ENCODE measurements at regions not wholly inside any gene's neighbourhood (a gene's known extent, or its start where the extent isn't known, plus 50 kb on each side); places are given as distances from the start of the nearest gene placed in this dataset.

DNA sequence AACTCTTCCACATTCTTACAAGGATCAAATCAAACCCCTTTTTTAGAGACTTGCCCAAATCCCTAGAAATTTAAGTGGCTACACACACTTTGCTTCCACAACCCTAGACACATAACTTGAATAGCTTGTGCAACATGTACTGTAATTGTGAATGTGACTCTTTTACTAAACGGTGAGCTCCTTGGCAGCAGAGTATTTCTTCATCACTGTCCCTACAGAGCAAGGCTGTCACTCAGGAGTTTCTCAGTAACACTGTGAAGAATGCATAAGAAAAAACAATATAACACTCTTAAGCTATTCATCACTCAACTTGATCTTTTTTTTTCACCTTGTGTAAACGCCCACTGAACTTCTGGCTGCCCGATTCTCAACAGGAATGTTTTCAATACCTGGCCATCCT lies 53.8 kb upstream of the ADAMTS18 start:
- no peaks in the 10 kb centered on the region for H3K27me3 ChIP-seq (ENCODE audit: control insufficient read depth, insufficient read depth, low read length, poor library complexity, severe bottlenecking)
- no peak for DNase-seq
- WGBS, 2 experiments (ENCODE audit: insufficient coverage in 1 of 2, insufficient read length in 1 of 2) = 81 to 85% methylated on average over 3 of the region's 3 CpGs
- no peak overlapping the region for H3K27ac Mint-ChIP-seq
- TF ChIP-seq, protein P1, sequence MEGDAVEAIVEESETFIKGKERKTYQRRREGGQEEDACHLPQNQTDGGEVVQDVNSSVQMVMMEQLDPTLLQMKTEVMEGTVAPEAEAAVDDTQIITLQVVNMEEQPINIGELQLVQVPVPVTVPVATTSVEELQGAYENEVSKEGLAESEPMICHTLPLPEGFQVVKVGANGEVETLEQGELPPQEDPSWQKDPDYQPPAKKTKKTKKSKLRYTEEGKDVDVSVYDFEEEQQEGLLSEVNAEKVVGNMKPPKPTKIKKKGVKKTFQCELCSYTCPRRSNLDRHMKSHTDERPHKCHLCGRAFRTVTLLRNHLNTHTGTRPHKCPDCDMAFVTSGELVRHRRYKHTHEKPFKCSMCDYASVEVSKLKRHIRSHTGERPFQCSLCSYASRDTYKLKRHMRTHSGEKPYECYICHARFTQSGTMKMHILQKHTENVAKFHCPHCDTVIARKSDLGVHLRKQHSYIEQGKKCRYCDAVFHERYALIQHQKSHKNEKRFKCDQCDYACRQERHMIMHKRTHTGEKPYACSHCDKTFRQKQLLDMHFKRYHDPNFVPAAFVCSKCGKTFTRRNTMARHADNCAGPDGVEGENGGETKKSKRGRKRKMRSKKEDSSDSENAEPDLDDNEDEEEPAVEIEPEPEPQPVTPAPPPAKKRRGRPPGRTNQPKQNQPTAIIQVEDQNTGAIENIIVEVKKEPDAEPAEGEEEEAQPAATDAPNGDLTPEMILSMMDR (conservative IDR thresholded peaks at IDR 0.05) = no peak
- peaks cover 3% of the 10 kb centered on the region for H3K27me3 Mint-ChIP-seq (ENCODE audit: insufficient read depth)
- no peaks in the 10 kb centered on the region for H3K36me3 Mint-ChIP-seq (ENCODE audit: low read depth)
- no peak overlapping the region for H3K4me3 ChIP-seq (ENCODE audit: low read length)
- H3K27ac ChIP-seq (ENCODE audit: low read depth, low read length) = no peak overlapping the region
- peaks cover 17% of the 10 kb centered on the region for H3K4me1 Mint-ChIP-seq
- peaks cover 3% of the 10 kb centered on the region for H3K4me1 ChIP-seq (ENCODE audit: control insufficient read depth, insufficient read depth, low read length)
- H3K9ac ChIP-seq (ENCODE audit: extremely low read depth, low read length, poor library complexity, severe bottlenecking) = no peak overlapping the region
- peaks cover 6% of the 10 kb centered on the region for H3K9me3 Mint-ChIP-seq
- no peak overlapping the region for H3K4me3 Mint-ChIP-seq
- no peaks in the 10 kb centered on the region for H3K9me3 ChIP-seq (ENCODE audit: control insufficient read depth, low read length)
- H3K36me3 ChIP-seq (ENCODE audit: control insufficient read depth, insufficient read depth, low read length) = no peaks in the 10 kb centered on the region

DNA sequence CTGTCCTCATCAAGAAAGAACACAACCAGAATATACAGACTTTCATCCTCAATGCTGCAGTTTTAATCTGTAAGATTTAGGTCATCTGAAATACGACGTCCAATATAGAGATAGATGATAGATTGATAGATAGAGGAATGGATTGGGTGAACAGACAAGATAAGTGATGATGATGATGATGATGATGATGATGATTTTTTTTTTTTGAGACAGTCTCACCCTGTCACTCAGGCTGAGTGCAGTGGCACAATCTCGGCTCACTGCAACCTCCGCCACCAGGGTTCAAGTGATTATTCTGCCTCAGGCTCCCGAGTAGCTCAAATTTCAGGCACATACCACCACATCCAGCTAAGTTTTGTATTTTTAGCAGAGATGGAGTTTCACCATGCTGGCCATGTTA lies 56.3 kb upstream of the ADAMTS18 start:
- no peaks in the 10 kb centered on the region for H3K36me3 ChIP-seq (ENCODE audit: control insufficient read depth, insufficient read depth, low read length)
- no peaks in the 10 kb centered on the region for H3K4me1 ChIP-seq (ENCODE audit: control insufficient read depth, insufficient read depth, low read length)
- no peak overlapping the region for H3K27ac Mint-ChIP-seq
- WGBS, 2 experiments (ENCODE audit: insufficient coverage in 1 of 2, insufficient read length in 1 of 2) = 81 to 96% methylated on average over 4 to 5 of the region's 5 CpGs
- no peaks in the 10 kb centered on the region for H3K9me3 ChIP-seq (ENCODE audit: control insufficient read depth, low read length)
- peaks cover 6% of the 10 kb centered on the region for H3K9me3 Mint-ChIP-seq
- no peak for DNase-seq
- H3K27me3 Mint-ChIP-seq (ENCODE audit: insufficient read depth) = no peaks in the 10 kb centered on the region
- no peak overlapping the region for H3K4me3 ChIP-seq (ENCODE audit: low read length)
- no peak overlapping the region for H3K9ac ChIP-seq (ENCODE audit: extremely low read depth, low read length, poor library complexity, severe bottlenecking)
- H3K27me3 ChIP-seq (ENCODE audit: control insufficient read depth, insufficient read depth, low read length, poor library complexity, severe bottlenecking) = no peaks in the 10 kb centered on the region
- H3K36me3 Mint-ChIP-seq (ENCODE audit: low read depth) = no peaks in the 10 kb centered on the region
- peaks cover 9% of the 10 kb centered on the region for H3K4me1 Mint-ChIP-seq
- H3K27ac ChIP-seq (ENCODE audit: low read depth, low read length) = no peak overlapping the region
- no peak overlapping the region for H3K4me3 Mint-ChIP-seq
- TF ChIP-seq, protein P1 (conservative IDR thresholded peaks at IDR 0.05) = no peak

DNA sequence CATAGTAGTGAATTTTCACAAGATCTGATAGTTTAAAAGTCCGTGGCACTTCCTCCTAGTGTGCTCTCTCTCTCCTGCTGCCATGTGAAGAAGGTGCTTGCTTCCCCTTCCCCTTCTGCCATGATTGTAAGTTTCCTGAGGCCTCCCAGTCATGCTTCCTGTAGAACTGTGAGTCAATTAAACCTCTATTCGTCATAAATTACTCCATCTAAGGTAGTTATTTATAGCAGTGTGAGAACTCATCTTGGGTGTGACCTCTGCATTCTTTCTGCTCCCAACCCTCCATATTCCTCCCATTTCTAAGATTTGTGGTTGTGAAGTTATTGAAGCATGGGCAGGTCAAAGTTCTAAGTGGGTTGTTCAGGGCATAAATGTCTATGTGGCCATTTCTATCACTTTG lies 62.1 kb upstream of the ADAMTS18 start:
- Histone ChIP-seq H3K9me3 (ENCODE audit: control insufficient read depth, low read length) (no peaks in the 10 kb centered on the region), H3K9ac (ENCODE audit: extremely low read depth, low read length, poor library complexity, severe bottlenecking) (no peak overlapping the region), H3K27me3 (ENCODE audit: control insufficient read depth, insufficient read depth, low read length, poor library complexity, severe bottlenecking) (no peaks in the 10 kb centered on the region), H3K27ac (ENCODE audit: low read depth, low read length) (no peak overlapping the region), H3K36me3 (ENCODE audit: control insufficient read depth, insufficient read depth, low read length) (no peaks in the 10 kb centered on the region), H3K4me1 (ENCODE audit: control insufficient read depth, insufficient read depth, low read length) (peaks cover 2% of the 10 kb centered on the region), H3K4me3 (ENCODE audit: low read length) (no peak overlapping the region)
- Mint-ChIP-seq H3K27me3 (ENCODE audit: insufficient read depth) (peaks cover 11% of the 10 kb centered on the region), H3K4me1 (peaks cover 31% of the 10 kb centered on the region), H3K4me3 (no peak overlapping the region), H3K9me3 (no peaks in the 10 kb centered on the region), H3K27ac (no peak overlapping the region), H3K36me3 (ENCODE audit: low read depth) (no peaks in the 10 kb centered on the region)
- DNase-seq = no peak
- WGBS, 2 experiments (ENCODE audit: insufficient coverage in 1 of 2, insufficient read length in 1 of 2) = 89 to 97% methylated on average over 1 of the region's 2 CpGs
- TF ChIP-seq, protein P1 (conservative IDR thresholded peaks at IDR 0.05) = no peak
